ENCODE measurements at regions not wholly inside any gene's neighbourhood (a gene's known extent, or its start where the extent isn't known, plus 50 kb on each side); places are given as distances from the start of the nearest gene placed in this dataset.

GRCh38 chr3:36212251-36212650 lies 168.1 kb upstream of the STAC start:
- ChIA-PET POLR2A (no interaction called here), CTCF (no interaction called here)
- Histone ChIP-seq H3K36me3 (ENCODE audit: control insufficient read depth, insufficient read depth, low read length) (no peaks in the 10 kb centered on the region), H3K27me3 (replicated peaks; ENCODE audit: control insufficient read depth, insufficient read depth, low read length) (no peaks in the 10 kb centered on the region), H3K4me1 (no peaks in the 10 kb centered on the region), H3K9me3 (no peaks in the 10 kb centered on the region), H3K4me3 (ENCODE audit: low read depth, low read length) (no peak overlapping the region)
- H3K27ac Mint-ChIP-seq (ENCODE audit: unreplicated experiment), result no peak overlapping the region
- no peak for TF ChIP-seq CTCF (IDR thresholded peaks at IDR 0.05; ENCODE audit: insufficient read depth in 1 of 2, low read depth in 1 of 2, low read length in 1 of 2, severe bottlenecking in 1 of 2, unreplicated experiment in 1 of 2)
- H3K4me1 Mint-ChIP-seq (ENCODE audit: low read depth, unreplicated experiment), result no peaks in the 10 kb centered on the region
- no peaks in the 10 kb centered on the region for H3K36me3 Mint-ChIP-seq (ENCODE audit: insufficient read depth, unreplicated experiment)
- H3K4me3 Mint-ChIP-seq (ENCODE audit: unreplicated experiment), result no peak overlapping the region
- intact Hi-C loops (cut with micrococcal nuclease; ENCODE audit: unreplicated experiment), result no loop called here
- no peaks in the 10 kb centered on the region for H3K9me3 Mint-ChIP-seq (ENCODE audit: unreplicated experiment)
- peaks cover 12% of the 10 kb centered on the region for H3K27me3 Mint-ChIP-seq (ENCODE audit: insufficient read depth, unreplicated experiment)
- no peak for DNase-seq
- BruUV-seq (replicated peaks), result no TSS peak

DNA sequence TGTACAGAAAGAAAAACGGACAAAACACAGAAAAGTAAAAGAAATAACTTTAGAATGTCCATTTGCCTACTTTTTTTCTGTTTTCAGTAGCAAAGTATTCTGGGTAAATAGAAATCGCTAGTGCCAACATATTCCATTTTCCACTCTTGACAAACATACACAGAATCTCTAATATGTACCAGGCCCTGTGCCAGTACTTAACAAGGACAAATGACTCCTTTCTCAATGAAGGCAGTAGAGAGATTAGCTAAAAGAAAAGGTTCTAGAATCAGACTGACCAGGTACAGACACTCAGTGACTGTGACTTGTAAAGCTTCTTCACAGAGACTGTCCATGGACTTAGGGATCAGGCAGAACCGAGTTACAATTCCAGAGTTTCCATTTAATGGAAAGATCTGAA lies 165.8 kb upstream of the STAC start:
- CTCF ChIA-PET, result no interaction called here
- BruUV-seq (replicated peaks), result no TSS peak
- no peak overlapping the region for H3K4me3 ChIP-seq (ENCODE audit: low read depth, low read length)
- no peaks in the 10 kb centered on the region for H3K9me3 Mint-ChIP-seq (ENCODE audit: unreplicated experiment)
- no peak overlapping the region for H3K27ac Mint-ChIP-seq (ENCODE audit: unreplicated experiment)
- POLR2A ChIA-PET, result no interaction called here
- H3K4me3 Mint-ChIP-seq (ENCODE audit: unreplicated experiment), result no peak overlapping the region
- no peak for TF ChIP-seq CTCF (IDR thresholded peaks at IDR 0.05; ENCODE audit: insufficient read depth in 1 of 2, low read depth in 1 of 2, low read length in 1 of 2, severe bottlenecking in 1 of 2, unreplicated experiment in 1 of 2)
- peaks cover 8% of the 10 kb centered on the region for H3K27me3 Mint-ChIP-seq (ENCODE audit: insufficient read depth, unreplicated experiment)
- no peaks in the 10 kb centered on the region for H3K36me3 Mint-ChIP-seq (ENCODE audit: insufficient read depth, unreplicated experiment)
- H3K4me1 ChIP-seq, result no peaks in the 10 kb centered on the region
- no peak for DNase-seq
- intact Hi-C loops (cut with micrococcal nuclease; ENCODE audit: unreplicated experiment), result no loop called here
- H3K9me3 ChIP-seq, result no peaks in the 10 kb centered on the region
- H3K27me3 ChIP-seq (replicated peaks; ENCODE audit: control insufficient read depth, insufficient read depth, low read length), result no peaks in the 10 kb centered on the region
- H3K36me3 ChIP-seq (ENCODE audit: control insufficient read depth, insufficient read depth, low read length), result no peaks in the 10 kb centered on the region
- no peaks in the 10 kb centered on the region for H3K4me1 Mint-ChIP-seq (ENCODE audit: low read depth, unreplicated experiment)

GRCh38 chr3:36215241-36215640 lies 165.1 kb upstream of the STAC start:
- H3K27me3 Mint-ChIP-seq (ENCODE audit: insufficient read depth, unreplicated experiment), result peaks cover 5% of the 10 kb centered on the region
- no peaks in the 10 kb centered on the region for H3K36me3 Mint-ChIP-seq (ENCODE audit: insufficient read depth, unreplicated experiment)

More at GRCh38 chr3:36215241-36215640, 165.1 kb upstream of the STAC start:
- Histone ChIP-seq H3K27me3 (replicated peaks; ENCODE audit: control insufficient read depth, insufficient read depth, low read length) (no peaks in the 10 kb centered on the region), H3K4me1 (no peaks in the 10 kb centered on the region), H3K36me3 (ENCODE audit: control insufficient read depth, insufficient read depth, low read length) (no peaks in the 10 kb centered on the region), H3K9me3 (no peaks in the 10 kb centered on the region), H3K4me3 (ENCODE audit: low read depth, low read length) (no peak overlapping the region)
- H3K4me3 Mint-ChIP-seq (ENCODE audit: unreplicated experiment), result no peak overlapping the region
- CTCF ChIA-PET, result no interaction called here
- no peaks in the 10 kb centered on the region for H3K4me1 Mint-ChIP-seq (ENCODE audit: low read depth, unreplicated experiment)
- DNase-seq, result no peak
- TF ChIP-seq CTCF (IDR thresholded peaks at IDR 0.05; ENCODE audit: insufficient read depth in 1 of 2, low read depth in 1 of 2, low read length in 1 of 2, severe bottlenecking in 1 of 2, unreplicated experiment in 1 of 2), result no peak
- POLR2A ChIA-PET, result no interaction called here
- no TSS peak for BruUV-seq (replicated peaks)
- H3K27ac Mint-ChIP-seq (ENCODE audit: unreplicated experiment), result no peak overlapping the region
- intact Hi-C loops (cut with micrococcal nuclease; ENCODE audit: unreplicated experiment), result no loop called here
- H3K9me3 Mint-ChIP-seq (ENCODE audit: unreplicated experiment), result no peaks in the 10 kb centered on the region

Data from Caco-2 (cell line).